Inflammatory macrophage treated with lipopolysaccharide for 1 hour (primary cell): ENCODE measurements at regions not wholly inside any gene's neighbourhood (a gene's known extent, or its start where the extent isn't known, plus 50 kb on each side); places are given as distances from the start of the nearest gene placed in this dataset.
A peak's percentile ranks its signal among the peaks of the same experiment; 100 is the strongest.

Experiments used
- DNase-seq, 2 donors: peaks; one replicate each; pipeline ENCODE4 v3.0.0-alpha.2; 2020 to 2022

DNA sequence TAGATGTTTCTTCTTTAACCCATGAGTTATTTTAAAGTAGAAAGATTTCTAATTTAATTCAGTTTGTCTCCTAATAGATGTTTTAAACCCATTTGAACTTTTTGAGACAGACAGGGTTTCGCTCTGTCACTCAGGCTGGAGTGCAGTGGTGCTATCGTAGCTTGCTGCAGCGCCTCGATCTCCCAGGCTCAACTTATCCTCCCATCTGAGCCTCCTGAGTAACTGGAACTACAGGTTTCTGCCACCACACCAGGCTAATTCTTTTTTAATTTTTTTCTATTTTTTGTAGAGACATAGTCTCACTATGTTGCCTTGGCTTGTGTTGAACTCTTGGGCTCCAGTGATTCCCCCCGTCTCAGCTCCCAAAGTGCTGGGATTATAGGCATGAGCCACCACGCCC is 53.0 kb upstream of the RAB18 start:
- no peak for DNase-seq

- DNase-seq: no peak
Observed at GRCh38 chr10:27450225-27450624, 53.9 kb upstream of the RAB18 start.

DNA sequence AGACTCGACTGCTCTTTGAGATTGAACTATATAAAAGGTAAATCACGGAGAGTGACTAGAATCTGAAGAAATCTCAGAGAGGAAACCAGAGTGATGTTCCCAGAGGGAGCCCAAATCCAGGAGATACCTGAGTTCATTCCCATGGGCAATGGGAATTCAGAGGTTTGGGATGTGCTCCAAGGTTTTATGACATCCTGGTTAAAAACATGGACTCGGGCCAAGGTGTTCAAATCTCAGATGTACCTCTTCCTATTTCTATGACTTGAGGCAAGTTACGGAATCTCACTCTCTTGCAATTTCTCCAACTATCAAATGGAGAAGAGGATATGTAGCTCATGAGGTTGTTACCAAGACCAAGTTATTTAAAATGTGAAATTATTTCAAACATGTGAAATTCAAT is 54.5 kb upstream of the RAB18 start:
- no peak for DNase-seq

DNA sequence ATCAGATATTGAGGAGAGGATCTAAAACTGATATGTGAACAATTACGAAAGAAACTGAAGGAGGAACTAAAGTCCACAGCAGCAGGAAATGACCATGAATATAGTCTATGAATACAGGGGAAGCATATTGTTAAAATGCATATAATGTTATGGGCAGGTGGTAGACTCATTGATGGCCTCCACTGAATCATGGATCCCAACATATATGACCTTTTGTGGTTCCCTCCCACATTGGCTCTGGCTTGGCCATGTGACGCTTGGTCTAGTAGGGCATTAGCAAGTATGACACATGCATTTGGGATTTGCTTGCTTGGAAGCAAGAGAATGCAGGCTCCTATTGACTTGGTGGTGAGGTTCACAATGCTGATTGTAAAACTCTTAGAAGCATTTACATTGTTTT is 55.2 kb upstream of the RAB18 start:
- peak; percentile 29 to 46 for DNase-seq

DNA sequence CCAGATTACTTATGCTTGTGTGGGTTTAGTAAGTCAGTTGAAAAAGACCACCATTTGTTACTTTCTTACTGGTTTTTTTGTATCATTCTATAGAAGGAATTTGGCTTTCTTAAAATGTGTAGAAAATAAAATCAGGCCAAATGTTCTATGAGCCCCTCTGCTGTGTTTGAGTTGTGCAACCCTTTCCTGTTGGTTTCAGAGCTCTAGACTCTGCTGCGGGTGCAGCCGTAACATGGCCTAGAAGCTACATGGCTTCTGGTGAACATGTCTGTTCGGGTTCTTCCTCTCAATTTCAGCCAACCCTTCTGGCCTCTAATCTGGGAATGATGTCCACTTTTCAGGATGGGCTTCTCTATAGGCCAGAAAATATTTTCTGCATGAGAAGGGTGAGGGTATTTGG is 56.6 kb upstream of the RAB18 start:
- DNase-seq: no peak

- DNase-seq: peak; percentile 31 to 66
Observed at GRCh38 chr10:27446091-27446918, 57.8 kb upstream of the RAB18 start.

DNA sequence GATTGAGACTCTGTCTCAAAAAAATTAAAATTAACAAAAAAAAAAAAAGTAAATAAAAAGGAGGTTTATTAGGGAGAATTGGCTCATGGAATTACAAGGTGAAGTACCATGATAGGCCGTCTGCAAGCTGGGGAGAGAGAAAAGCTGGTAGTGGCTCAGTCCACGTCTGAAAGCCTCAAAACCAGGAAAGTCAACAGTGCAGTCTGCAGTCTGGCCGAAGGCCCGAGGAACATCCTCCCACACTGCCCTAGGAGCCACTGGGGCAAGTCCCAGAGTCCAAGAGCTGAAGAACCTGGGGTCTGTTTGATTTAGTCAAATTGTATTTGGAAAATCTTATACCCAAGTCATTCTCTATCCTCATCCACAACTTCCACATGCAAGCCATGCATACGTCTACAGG is 59.0 kb upstream of the RAB18 start:
- no peak for DNase-seq

DNA sequence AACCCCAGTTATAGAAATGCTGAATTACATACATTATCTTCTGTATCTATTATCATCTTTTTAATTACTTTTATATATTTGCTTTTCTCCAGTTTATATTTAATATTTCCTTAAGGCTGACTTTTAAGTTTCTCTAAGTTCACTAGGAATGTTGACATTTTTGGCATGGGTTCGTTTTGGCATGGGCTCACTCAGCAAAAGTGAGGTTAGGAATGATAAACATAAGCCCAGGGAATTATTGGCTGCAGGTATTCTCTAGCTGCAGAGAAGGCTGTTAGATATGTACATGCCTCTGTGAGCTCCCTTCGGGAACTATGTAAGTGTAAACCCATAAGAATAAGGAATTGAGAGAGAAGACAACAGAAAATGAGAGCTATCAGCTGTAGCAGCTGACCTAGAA is 63.6 kb upstream of the RAB18 start:
- DNase-seq: no peak

DNA sequence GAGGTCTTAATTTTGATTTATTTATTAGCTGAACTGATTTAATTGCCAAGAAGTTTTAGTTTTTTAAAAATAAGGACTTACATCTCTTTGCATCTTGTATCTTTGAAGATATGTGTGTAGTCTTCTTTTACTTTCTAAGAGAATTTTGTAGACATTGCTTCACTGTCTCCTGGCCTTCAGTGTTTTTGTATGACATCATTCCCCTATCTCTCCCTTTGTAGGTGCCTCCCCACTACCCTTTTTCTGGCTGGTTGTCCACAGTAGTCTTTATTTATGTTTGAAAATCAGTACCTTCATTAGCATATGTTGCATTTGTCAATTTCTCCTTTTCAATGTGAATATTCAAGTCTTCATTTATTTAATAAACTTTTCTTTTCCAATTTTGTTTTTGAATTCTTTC is 64.1 kb upstream of the RAB18 start:
- no peak for DNase-seq

DNA sequence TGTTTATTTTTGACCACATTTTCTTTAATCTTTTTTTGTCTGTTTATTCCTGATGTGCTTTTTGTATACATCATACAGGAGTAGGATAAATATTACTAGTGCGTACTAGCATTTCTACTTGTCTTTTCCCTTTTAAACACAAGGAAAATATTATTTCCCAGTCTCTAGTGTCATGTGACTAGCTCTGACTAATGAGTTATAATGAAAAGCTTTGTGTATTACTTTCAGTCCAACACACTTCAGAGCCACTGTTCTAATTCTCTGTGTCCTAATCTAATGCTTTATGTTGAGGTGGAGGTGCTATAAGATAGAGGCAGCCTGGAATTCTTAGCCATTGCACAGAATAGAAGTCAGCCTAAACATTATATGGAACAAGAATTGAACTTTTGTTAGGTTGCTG is 65.0 kb upstream of the RAB18 start:
- no peak for DNase-seq

- DNase-seq: no peak
Observed at GRCh38 chr10:27437775-27438174, 66.3 kb upstream of the RAB18 start.

- DNase-seq: no peak
Observed at GRCh38 chr10:27436710-27437109, 67.4 kb upstream of the RAB18 start.

- DNase-seq: no peak
Observed at GRCh38 chr10:27433976-27434375, 70.1 kb upstream of the RAB18 start.

GRCh38 chr10:27426948-27427467 is 77.1 kb upstream of the RAB18 start:
- DNase-seq: no peak

- no peak for DNase-seq
Observed at GRCh38 chr10:27413831-27414348, 90.2 kb upstream of the RAB18 start.

DNA sequence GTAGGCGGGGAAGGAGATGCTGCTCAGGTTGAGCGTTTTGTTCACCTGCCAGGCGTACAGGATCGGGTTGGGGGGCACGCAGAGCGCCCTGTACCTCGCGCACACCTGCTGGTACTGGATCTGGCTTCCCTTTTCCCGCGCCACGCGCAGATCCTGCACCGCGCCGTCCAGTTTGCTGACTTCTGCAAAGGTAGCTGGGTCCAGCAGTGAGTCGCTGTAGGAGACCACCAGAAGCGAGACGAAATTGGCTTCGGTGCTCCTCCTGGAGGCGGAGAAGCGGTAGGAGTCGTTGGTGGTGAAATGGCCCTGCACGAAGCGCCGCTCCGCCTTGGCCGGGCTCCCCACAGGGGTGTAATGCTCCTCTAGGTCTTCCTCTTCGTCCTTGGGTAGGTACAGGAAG is 90.7 kb upstream of the RAB18 start:
- no peak for DNase-seq

DNA sequence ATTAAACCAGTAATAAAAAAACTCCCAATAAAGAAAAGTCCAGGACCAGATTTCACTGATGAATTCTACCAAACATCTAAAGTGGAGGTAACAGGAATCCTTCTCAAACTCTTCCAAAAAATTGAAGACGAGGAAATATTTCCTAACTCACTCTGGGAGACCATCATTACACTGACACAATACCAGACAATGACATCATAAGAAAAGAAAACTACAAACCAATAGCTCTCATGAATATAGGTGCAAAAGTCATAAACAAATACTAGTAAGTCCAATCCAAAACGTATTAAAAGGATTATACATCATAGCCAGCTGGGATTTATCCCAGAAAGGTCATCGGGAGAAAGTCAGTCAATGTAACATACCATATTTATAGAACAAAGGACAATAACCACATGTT is 94.0 kb upstream of the RAB18 start:
- no peak for DNase-seq

DNA sequence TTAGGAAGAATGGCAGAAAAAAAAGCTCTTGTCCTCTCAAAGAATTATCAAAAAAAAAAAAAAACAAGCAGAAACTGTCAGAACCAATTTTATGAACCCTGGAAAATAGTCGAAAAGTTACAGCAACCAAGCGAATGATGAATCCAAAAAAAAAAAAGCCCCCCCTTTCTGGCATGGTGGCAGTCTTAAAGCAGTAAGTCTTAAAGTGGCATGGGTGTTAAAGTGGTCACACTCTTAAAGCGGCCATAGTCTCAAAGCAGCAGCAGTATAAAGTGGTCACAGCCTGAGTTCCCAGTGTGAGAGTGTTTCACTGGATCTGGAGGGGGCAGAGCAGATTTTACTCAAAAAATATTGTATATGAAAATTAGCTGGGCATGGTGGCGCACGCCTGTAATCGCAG is 96.8 kb upstream of the RAB18 start:
- no peak for DNase-seq

- peak; percentile 40 to 42 for DNase-seq
Observed at GRCh38 chr10:27399871-27400270, 104.2 kb upstream of the RAB18 start.

GRCh38 chr10:27393961-27394360 is 110.1 kb upstream of the RAB18 start:
- DNase-seq: no peak

GRCh38 chr10:27392606-27393005 is 111.5 kb upstream of the RAB18 start:
- DNase-seq: no peak

GRCh38 chr10:27391916-27392315 is 112.2 kb upstream of the RAB18 start:
- DNase-seq: no peak

DNA sequence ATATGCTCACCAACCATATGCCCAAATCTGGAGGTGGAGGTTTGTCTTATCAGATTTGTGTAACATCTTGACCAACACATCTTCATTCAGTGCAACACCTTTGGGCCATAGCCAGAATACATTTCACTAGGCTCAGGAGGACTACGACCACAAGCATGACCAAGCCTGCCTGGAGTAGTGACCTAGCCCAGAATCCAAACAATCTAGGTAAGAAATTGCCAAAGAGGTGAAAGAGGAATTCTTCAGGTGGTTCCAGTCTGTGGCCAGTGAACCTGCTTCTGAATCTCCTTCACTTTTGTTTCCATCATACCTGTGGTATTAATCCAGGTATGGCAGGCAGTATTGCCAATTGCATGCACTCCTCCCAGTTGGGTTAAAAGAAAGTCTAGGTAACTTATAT is 112.8 kb upstream of the RAB18 start:
- DNase-seq: no peak

DNA sequence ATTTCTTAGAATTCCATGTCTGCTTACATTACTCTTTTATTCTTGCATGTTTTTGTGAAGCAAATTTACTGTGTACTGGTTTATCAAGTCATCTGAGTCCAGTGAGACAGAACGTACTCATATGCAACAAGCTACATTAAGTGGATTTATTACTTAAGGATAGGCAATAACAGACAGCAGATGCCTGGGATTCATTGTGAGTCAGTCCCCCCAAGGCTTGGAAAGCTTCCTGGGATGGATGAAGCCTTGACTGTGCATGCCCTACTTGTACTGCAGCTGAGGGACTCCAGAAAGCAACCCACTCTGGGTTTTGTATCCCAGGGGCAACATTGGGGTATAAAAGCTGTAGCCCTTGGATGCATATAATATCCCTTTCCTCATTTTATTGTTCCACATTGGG is 113.4 kb upstream of the RAB18 start:
- no peak for DNase-seq
